HG02610 (cell line): ENCODE measurements at regions not wholly inside any gene's neighbourhood (a gene's known extent, or its start where the extent isn't known, plus 50 kb on each side); places are given as distances from the start of the nearest gene placed in this dataset.

Experiments
- ATAC-seq: cut with Tn5 transposase; IDR thresholded peaks from one replicate; pipeline ENCODE4 v1.9.1; 2021; ENCODE audit warnings: mild to moderate bottlenecking, moderate library complexity; ENCODE audit not compliant: unreplicated experiment

GRCh38 chr10:121217331-121217730 is 366.2 kb downstream of the WDR11 start:
- no peak for ATAC-seq

GRCh38 chr10:121221072-121221471 is 369.9 kb downstream of the WDR11 start:
- ATAC-seq, result no peak

GRCh38 chr10:121221991-121222390 is 370.8 kb downstream of the WDR11 start:
- ATAC-seq, result no peak

- ATAC-seq, result no peak
These were observed 371.7 kb downstream of the WDR11 start for GRCh38 chr10:121222842-121223241.

- ATAC-seq, result no peak
These were observed 367.2 kb downstream of the FGFR2 start for GRCh38 chr10:121231079-121231478.

- ATAC-seq, result no peak
These were observed 365.8 kb downstream of the FGFR2 start for GRCh38 chr10:121232494-121232893.

GRCh38 chr10:121235692-121236091 is 362.6 kb downstream of the FGFR2 start:
- ATAC-seq, result no peak

- ATAC-seq, result no peak
These were observed 361.6 kb downstream of the FGFR2 start for GRCh38 chr10:121236621-121237020.

GRCh38 chr10:121237718-121238117 is 360.5 kb downstream of the FGFR2 start:
- ATAC-seq, result no peak

GRCh38 chr10:121240011-121240410 is 358.2 kb downstream of the FGFR2 start:
- no peak for ATAC-seq

- no peak for ATAC-seq
These were observed 357.7 kb downstream of the FGFR2 start for GRCh38 chr10:121240556-121240955.

GRCh38 chr10:121241337-121241736 is 356.9 kb downstream of the FGFR2 start:
- no peak for ATAC-seq

- no peak for ATAC-seq
These were observed 355.3 kb downstream of the FGFR2 start for GRCh38 chr10:121242741-121243608.

- ATAC-seq, result no peak
These were observed 354.5 kb downstream of the FGFR2 start for GRCh38 chr10:121243609-121244241.

- no peak for ATAC-seq
These were observed 353.4 kb downstream of the FGFR2 start for GRCh38 chr10:121244818-121245217.

GRCh38 chr10:121245754-121246153 is 352.5 kb downstream of the FGFR2 start:
- ATAC-seq, result no peak

- no peak for ATAC-seq
These were observed 350.0 kb downstream of the FGFR2 start for GRCh38 chr10:121248266-121248665.

GRCh38 chr10:121250995-121251764 is 347.1 kb downstream of the FGFR2 start:
- ATAC-seq, result no peak

- no peak for ATAC-seq
These were observed 345.5 kb downstream of the FGFR2 start for GRCh38 chr10:121252756-121253155.

GRCh38 chr10:121260377-121260776 is 337.9 kb downstream of the FGFR2 start:
- ATAC-seq, result no peak

- ATAC-seq, result no peak
These were observed 336.6 kb downstream of the FGFR2 start for GRCh38 chr10:121261665-121262064.
